ENCODE measurements at regions not wholly inside any gene's neighbourhood (a gene's known extent, or its start where the extent isn't known, plus 50 kb on each side); places are given as distances from the start of the nearest gene placed in this dataset.

DNA sequence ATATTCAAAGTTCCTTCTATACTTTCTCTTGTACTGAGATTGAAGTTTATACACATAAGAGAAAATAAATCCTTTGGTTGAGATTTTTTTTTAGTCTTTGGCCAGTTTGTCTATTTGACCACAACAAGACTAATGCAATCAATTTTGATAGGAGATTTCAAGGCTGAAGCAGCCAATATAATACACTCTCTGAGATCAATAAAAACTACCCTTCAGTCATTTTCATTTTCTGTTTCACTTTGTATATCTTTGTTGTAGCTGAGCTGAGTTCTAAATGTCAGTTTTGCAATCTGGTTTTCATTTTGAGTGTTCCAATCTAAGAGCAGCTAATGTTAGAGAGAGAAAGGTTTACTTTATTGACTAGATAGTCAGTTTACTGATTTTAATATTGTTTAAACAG, 623.8 kb upstream of the ROBO1 start:
- no peak for DNase-seq (ENCODE audit: low read depth)

GRCh38 chr3:80384811-80385210, 617.0 kb upstream of the ROBO1 start:
- TF ChIP-seq CTCF (IDR thresholded peaks at IDR 0.05; ENCODE audit: control insufficient read depth, insufficient read depth, low read depth, low read length, missing control alignments): no peak
- H3K4me3 ChIP-seq (ENCODE audit: control insufficient read depth, low read depth, low read length): no peak overlapping the region
- DNase-seq (ENCODE audit: low read depth): no peak

More for the DNA sequence above, 623.8 kb upstream of the ROBO1 start:
- H3K4me3 ChIP-seq (ENCODE audit: control insufficient read depth, low read depth, low read length): no peak overlapping the region
- no peak for TF ChIP-seq CTCF (IDR thresholded peaks at IDR 0.05; ENCODE audit: control insufficient read depth, insufficient read depth, low read depth, low read length, missing control alignments)

DNA sequence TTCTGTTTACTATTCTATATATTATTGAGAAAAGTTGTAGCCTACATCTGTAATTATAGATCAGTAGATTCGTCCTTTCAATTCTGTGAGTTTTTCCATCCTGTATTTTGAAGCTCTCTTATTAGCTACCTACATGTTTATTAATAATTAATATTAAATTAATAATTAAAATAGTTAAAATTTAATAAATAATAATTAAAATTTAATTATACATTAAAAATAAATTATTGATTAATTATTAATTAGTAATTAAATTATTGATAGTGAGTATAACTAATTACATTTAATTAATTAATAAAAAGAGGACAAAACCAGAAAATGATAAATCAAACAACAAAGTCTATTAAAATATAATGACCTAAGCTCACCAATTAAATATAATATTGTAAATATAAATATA, 606.6 kb upstream of the ROBO1 start:
- no peak for DNase-seq (ENCODE audit: low read depth)
- no peak for TF ChIP-seq CTCF (IDR thresholded peaks at IDR 0.05; ENCODE audit: control insufficient read depth, insufficient read depth, low read depth, low read length, missing control alignments)
- H3K4me3 ChIP-seq (ENCODE audit: control insufficient read depth, low read depth, low read length): no peak overlapping the region

GRCh38 chr3:80368616-80369015, 600.8 kb upstream of the ROBO1 start:
- H3K4me3 ChIP-seq (ENCODE audit: control insufficient read depth, low read depth, low read length): no peak overlapping the region
- DNase-seq (ENCODE audit: low read depth): no peak
- no peak for TF ChIP-seq CTCF (IDR thresholded peaks at IDR 0.05; ENCODE audit: control insufficient read depth, insufficient read depth, low read depth, low read length, missing control alignments)

DNA sequence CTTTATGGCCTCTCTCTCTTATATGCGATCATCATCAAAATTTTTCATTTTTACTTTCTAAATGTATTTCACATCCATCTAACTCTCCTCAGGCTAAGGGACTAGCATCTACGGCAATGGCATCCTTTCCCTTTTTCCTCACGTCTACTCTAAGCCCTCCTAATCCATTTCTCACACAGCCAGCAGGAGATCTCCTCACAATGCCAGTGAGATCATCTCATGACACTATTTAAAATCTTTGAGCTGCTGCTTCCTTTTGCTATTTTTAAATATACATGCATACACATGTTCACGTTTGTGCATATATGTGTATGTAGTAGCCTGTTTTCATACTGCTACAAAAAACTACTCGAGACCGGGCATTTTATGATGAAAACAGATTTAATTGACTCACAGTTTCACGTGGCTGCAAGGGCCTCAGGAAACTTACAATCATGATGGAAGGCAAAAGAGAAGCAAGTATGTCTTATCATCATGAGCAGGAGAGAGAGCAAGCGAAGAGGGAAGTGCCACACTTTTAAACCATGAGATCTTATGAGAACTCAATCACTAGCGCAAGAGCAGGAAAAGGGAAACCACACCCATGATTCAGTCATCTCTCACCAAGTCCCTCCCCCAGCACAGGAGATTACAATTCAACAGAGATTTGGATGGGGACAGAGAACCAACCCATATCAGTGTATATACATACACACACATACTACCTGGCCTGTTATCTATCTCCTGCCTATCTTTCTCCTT, 599.2 kb upstream of the ROBO1 start:
- DNase-seq (ENCODE audit: low read depth): no peak
- no peak overlapping the region for H3K4me3 ChIP-seq (ENCODE audit: control insufficient read depth, low read depth, low read length)

GRCh38 chr3:80357761-80358160, 590.0 kb upstream of the ROBO1 start:
- H3K4me3 ChIP-seq (ENCODE audit: control insufficient read depth, low read depth, low read length): no peak overlapping the region
- DNase-seq (ENCODE audit: low read depth): no peak
- TF ChIP-seq CTCF (IDR thresholded peaks at IDR 0.05; ENCODE audit: control insufficient read depth, insufficient read depth, low read depth, low read length, missing control alignments): no peak

More for the DNA sequence above, 599.2 kb upstream of the ROBO1 start:
- no peak for TF ChIP-seq CTCF (IDR thresholded peaks at IDR 0.05; ENCODE audit: control insufficient read depth, insufficient read depth, low read depth, low read length, missing control alignments)
